ENCODE measurements at regions not wholly inside any gene's neighbourhood (a gene's known extent, or its start where the extent isn't known, plus 50 kb on each side); places are given as distances from the start of the nearest gene placed in this dataset.

- no peaks in the 10 kb centered on the region for H3K9me3 ChIP-seq (replicated peaks; ENCODE audit: control insufficient read depth, insufficient read depth, low read length)
- H2AFZ ChIP-seq (ENCODE audit: low read depth, low read length), result no peak overlapping the region
- H4K20me1 ChIP-seq (replicated peaks; ENCODE audit: control insufficient read depth, extremely low read depth, insufficient read depth, low read length), result no peaks in the 10 kb centered on the region
- no peak overlapping the region for H3K4me3 ChIP-seq (replicated peaks in 1 of 3; ENCODE audit: insufficient read depth in 1 of 3, low read depth in 1 of 3, low read length in 3 of 3)
- H3K9me1 ChIP-seq (replicated peaks; ENCODE audit: control insufficient read depth, extremely low read depth, insufficient read depth, low read length), result no peaks in the 10 kb centered on the region
- intact Hi-C loops (cut with micrococcal nuclease) (no loop called here), dilution Hi-C loops (cut with MboI; ENCODE audit: extremely low pct_ligation_motif_present, low sequenced_read_pairs) (no loop called here)
- DNase-seq (ENCODE audit: low read depth, low spot score), result no peak
- FAIRE-seq, result no peak
- H3K27ac ChIP-seq (ENCODE audit: insufficient read depth, low read depth, low read length), result no peak overlapping the region
- BruUV-seq (replicated peaks), result no TSS peak
- H3K4me1 ChIP-seq (ENCODE audit: control insufficient read depth, extremely low read depth, insufficient read depth, low read length), result no peaks in the 10 kb centered on the region
- H3K27me3 ChIP-seq (ENCODE audit: control insufficient read depth in 2 of 2, insufficient read depth in 2 of 2, low read length in 2 of 2), result peaks cover 19% of the 10 kb centered on the region in 2 experiments
- TF ChIP-seq EZH2 (IDR thresholded peaks at IDR 0.05; ENCODE audit: borderline replicate concordance, low read depth, low read length, severe bottlenecking) (no peak), POLR2A (IDR thresholded peaks at IDR 0.05; ENCODE audit: low read depth, low read length) (no peak), POLR2AphosphoS5 (IDR thresholded peaks at IDR 0.05; ENCODE audit: insufficient read depth, low read depth, low read length) (no peak), CTCF (IDR thresholded peaks at IDR 0.05; ENCODE audit: extremely low read depth in 1 of 2, insufficient read depth in 1 of 2, low read depth in 1 of 2, low read length in 2 of 2) (no peak), FOS (IDR thresholded peaks at IDR 0.05; ENCODE audit: borderline replicate concordance, insufficient read depth, low read length) (no peak), MYC (IDR thresholded peaks at IDR 0.05; ENCODE audit: low read depth, low read length) (no peak), MAX (IDR thresholded peaks at IDR 0.05; ENCODE audit: insufficient read depth, insufficient read length) (no peak)
- H3K79me2 ChIP-seq (ENCODE audit: control insufficient read depth, insufficient read depth, low read length), result no peaks in the 10 kb centered on the region
- H3K4me2 ChIP-seq (ENCODE audit: insufficient read depth, low read length), result no peak overlapping the region
- POLR2A ChIA-PET, result no interaction called here
- H3K9ac ChIP-seq (replicated peaks; ENCODE audit: extremely low read depth, insufficient read depth, low read length), result no peak overlapping the region
- no peaks in the 10 kb centered on the region for H3K36me3 ChIP-seq (ENCODE audit: control insufficient read depth in 2 of 2, extremely low read depth in 1 of 2, insufficient read depth in 2 of 2, low read length in 2 of 2)
- CTCF ChIA-PET, result no interaction called here
These were observed 109.2 kb downstream of the EVX1 start for GRCh38 chr7:27351786-27352185.
